Fibroblast of the aortic adventitia (primary cell): ENCODE measurements at regions not wholly inside any gene's neighbourhood (a gene's known extent, or its start where the extent isn't known, plus 50 kb on each side); places are given as distances from the start of the nearest gene placed in this dataset.

ENCODE experiments used
- DNase-seq: peaks from one replicate; pipeline ENCODE4 v3.0.0-alpha.2; 2010; ENCODE audit warnings: low read depth
- H3K4me3 ChIP-seq: 2 replicates; pipeline ENCODE4 v1.5.1; 2011; ENCODE audit warnings: low read depth, mild to moderate bottlenecking, control low read depth, low read length, moderate library complexity
- TF ChIP-seq, protein P1 (sequence below): IDR thresholded peaks from 2 replicates; pipeline ENCODE4 v1.5.1; 2011; ENCODE audit warnings: mild to moderate bottlenecking, low read length, control low read depth, inconsistent platforms; ENCODE audit not compliant: insufficient read depth

DNA sequence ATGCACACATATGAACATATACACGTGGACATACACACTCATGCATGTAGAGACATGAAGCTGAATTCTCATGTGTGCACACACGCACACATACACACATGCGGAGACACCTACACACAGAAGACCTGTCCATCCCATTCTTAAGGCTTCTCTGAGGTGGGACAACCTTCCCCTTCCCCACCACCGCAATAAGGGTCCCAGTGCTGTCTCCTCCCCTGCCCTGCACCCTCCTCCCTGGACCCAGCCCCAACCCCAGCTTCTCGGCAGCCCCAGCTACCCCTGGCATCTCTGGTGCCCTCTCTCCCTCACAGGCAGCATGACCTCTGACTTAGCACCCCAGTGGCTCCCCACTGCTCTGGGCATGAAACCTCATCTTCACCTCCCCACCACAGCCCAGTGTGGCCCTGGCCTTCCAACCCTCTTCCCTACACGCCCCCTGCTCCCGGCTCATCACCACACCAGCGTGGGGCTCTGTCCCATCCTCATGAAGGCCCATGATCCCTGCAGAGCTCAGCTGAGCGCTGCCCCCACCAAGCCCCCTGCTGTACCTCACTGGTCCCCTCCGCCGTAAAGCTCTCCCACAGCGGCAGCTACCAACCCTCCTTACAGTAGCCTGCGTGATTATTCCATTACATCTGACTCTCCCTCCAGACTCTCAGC is 204.1 kb upstream of the ZNF536 start:
- H3K4me3 ChIP-seq = no peak overlapping the region
- TF ChIP-seq, protein P1, sequence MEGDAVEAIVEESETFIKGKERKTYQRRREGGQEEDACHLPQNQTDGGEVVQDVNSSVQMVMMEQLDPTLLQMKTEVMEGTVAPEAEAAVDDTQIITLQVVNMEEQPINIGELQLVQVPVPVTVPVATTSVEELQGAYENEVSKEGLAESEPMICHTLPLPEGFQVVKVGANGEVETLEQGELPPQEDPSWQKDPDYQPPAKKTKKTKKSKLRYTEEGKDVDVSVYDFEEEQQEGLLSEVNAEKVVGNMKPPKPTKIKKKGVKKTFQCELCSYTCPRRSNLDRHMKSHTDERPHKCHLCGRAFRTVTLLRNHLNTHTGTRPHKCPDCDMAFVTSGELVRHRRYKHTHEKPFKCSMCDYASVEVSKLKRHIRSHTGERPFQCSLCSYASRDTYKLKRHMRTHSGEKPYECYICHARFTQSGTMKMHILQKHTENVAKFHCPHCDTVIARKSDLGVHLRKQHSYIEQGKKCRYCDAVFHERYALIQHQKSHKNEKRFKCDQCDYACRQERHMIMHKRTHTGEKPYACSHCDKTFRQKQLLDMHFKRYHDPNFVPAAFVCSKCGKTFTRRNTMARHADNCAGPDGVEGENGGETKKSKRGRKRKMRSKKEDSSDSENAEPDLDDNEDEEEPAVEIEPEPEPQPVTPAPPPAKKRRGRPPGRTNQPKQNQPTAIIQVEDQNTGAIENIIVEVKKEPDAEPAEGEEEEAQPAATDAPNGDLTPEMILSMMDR = no peak
- DNase-seq = no peak

DNA sequence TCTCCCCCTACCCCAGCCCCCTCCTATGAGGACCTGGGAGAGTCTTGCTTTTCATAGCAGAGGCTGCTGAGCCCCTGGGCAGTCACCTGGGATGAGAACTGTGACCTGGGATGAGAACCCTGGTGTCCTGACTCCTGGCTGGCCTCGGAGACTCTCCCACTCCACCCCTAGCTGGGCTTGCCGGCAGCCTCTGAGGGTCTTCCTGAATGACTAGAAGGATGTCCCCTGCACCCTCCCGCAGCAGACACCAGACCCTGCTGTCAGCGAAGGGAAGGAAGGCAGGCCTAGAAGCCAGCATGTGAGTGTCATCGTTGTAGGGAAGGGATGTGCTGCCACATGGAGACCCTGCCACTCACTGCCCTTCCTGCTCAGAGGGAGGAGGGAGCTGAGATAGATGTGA is 203.4 kb upstream of the ZNF536 start:
- H3K4me3 ChIP-seq = no peak overlapping the region
- TF ChIP-seq, protein P1 = no peak

DNA sequence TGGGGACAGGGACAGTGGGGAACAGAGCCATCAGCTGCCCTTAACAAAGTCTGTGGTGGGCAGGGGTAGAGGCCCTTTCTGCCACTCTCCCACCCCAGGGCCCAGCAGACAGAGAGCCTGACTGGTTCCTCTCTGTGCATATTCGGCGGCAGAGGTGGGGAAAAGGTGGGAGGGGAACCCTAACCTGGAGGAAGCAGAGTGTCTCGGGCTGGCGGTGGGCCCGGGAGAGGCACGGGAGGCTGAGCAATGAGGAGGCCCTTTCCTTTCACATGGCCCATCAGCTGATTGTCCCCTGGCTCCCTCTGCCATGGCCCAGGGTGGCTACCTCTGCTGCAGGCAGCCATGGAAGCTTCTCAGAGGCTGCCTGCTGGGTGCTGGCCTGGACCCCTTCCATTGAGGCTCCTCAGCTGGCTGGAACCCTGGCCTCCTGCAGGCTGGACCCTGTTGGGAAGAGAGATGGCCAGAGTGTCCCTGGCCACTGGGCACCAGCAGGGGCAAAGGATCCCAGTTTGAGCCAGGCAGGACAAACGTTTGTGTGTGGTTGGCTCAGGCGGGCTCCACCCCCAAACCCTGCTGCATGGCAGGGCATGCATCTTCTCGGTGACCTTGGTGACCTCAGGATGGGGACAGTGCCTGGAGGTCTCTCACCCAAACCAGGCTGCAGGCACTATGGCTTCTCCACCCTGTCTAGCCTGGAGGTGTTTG is 202.8 kb upstream of the ZNF536 start:
- DNase-seq = no peak
- H3K4me3 ChIP-seq = no peak overlapping the region
- TF ChIP-seq, protein P1 = no peak

More for the DNA sequence above, 203.4 kb upstream of the ZNF536 start:
- no peak for DNase-seq

DNA sequence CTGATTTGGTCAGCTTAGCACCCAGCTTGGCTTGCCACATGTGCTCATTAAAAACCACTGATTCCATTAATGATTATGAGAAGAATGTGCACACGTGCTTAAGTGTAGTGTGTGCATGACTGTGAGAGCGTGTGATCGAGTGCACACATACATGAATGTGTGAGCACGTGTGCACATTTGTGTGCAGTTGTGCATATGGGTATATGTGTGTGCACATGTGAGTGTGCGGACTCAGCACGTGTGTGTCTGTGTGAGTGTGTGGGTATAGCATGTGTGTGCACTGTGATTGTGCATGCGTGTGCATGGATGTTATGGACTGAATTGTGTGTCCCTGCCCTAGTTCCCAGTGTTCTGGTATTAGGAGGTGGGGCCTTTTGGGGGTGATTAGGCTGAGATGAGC is 202.1 kb upstream of the ZNF536 start:
- TF ChIP-seq, protein P1 = no peak
- H3K4me3 ChIP-seq = no peak overlapping the region
- no peak for DNase-seq

DNA sequence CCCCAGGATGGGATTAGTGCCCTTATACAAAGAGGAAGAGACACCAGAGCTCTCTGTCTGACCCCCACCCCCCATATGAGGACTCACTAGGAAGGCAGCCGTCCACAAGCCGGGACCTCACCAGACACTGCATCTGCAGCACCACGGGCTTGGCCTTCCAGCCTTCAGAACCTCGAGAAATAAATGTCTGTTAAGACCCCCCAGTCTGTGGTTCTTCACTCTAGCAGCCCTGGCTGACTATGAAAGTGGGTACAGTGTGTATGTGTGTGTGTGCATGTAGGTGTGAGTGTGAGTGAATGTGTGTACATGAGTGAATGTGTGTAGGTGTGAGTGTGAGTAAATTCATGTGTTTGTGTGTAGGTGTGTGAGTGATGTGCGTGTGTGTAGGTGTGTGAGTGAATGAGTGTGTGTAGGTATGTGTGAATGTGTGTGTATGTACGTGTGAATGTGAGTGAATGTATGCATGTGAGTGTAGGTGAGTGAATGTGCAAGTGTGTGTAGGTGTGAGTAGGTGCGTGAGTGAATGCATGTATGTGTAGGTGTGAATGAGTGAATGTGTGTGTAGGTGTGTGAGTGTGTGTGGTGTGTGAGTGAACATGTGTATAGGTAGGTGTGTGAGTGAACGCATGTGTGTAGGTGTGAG is 201.6 kb upstream of the ZNF536 start:
- DNase-seq = no peak
- no peak overlapping the region for H3K4me3 ChIP-seq
- TF ChIP-seq, protein P1 = no peak

DNA sequence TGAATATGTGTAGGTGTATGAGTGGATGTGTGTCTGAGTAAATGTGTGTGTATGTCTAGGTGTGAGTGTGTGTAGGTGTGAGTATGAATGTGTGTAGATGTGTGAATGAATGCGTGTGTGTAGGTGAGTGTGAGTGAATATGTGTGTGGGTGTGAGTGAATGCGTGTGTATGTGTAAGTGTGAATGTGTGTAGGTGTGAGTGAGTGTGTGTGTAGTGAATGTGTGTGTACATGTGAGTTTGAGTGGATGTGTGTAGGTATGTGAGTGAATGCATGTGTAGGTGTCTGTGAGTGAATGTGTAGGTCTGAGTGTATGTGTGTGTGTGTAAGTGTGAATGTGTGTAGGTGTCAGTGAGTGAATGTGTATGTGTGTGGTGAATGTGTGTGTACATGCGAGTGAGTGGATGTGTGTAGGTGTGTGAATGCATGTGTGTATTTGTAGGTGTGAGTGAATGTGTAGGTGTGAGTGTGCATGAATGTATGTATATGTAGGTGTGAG is 201.0 kb upstream of the ZNF536 start:
- TF ChIP-seq, protein P1 = no peak
- no peak overlapping the region for H3K4me3 ChIP-seq
- no peak for DNase-seq
